ENCODE measurements at regions not wholly inside any gene's neighbourhood (a gene's known extent, or its start where the extent isn't known, plus 50 kb on each side); places are given as distances from the start of the nearest gene placed in this dataset.

DNA sequence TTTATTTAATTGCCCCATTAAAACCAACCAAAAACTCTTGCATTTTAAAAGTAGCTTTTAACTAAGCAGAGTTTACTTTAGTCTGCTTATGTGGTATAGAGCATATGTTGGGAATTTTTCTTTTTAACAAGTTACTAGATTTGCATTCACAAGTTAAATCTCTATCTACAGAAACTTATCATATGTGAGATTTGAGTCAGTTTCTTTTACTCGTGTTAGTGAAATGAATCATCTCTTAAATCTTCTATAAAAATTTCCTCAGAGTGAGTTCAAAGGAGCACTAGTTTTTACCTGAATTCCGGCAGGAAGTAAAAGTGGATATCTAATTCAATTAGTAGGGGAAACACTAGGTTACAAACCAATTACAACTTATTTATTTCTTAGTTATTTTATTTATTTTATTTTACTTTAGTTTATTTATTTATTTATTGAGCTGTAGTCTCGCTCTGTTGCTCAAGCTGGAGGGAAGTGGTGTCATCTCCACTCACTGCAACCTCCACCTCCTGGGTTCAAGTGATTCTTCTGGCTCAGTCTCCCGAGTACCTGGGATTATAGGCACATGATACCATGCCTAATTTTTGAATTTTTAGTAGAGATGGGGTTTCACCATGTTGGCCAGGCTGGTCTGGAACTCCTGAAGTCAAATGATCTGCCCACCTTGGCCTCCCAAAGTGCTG lies 1609.6 kb upstream of the B3GALT2 start:
- H3K9me3 ChIP-seq = no peaks in the 10 kb centered on the region
- ATAC-seq (no peak), DNase-seq (no peak)
- no peak for TF ChIP-seq POLR2A (IDR thresholded peaks at IDR 0.05)
- TF ChIP-seq, protein P1, sequence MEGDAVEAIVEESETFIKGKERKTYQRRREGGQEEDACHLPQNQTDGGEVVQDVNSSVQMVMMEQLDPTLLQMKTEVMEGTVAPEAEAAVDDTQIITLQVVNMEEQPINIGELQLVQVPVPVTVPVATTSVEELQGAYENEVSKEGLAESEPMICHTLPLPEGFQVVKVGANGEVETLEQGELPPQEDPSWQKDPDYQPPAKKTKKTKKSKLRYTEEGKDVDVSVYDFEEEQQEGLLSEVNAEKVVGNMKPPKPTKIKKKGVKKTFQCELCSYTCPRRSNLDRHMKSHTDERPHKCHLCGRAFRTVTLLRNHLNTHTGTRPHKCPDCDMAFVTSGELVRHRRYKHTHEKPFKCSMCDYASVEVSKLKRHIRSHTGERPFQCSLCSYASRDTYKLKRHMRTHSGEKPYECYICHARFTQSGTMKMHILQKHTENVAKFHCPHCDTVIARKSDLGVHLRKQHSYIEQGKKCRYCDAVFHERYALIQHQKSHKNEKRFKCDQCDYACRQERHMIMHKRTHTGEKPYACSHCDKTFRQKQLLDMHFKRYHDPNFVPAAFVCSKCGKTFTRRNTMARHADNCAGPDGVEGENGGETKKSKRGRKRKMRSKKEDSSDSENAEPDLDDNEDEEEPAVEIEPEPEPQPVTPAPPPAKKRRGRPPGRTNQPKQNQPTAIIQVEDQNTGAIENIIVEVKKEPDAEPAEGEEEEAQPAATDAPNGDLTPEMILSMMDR (IDR thresholded peaks at IDR 0.05) = no peak
- 74 to 82% (median 78%) methylated on average over 4 of the region's 4 CpGs for WGBS, 4 donors
- intact Hi-C loops (cut with DNase I) = no loop called here
- no peaks in the 10 kb centered on the region for H3K4me1 ChIP-seq
- no peaks in the 10 kb centered on the region for H3K36me3 ChIP-seq
- H3K27ac ChIP-seq = no peak overlapping the region
- H3K4me3 ChIP-seq = no peak overlapping the region
- H3K27me3 ChIP-seq = no peaks in the 10 kb centered on the region

DNA sequence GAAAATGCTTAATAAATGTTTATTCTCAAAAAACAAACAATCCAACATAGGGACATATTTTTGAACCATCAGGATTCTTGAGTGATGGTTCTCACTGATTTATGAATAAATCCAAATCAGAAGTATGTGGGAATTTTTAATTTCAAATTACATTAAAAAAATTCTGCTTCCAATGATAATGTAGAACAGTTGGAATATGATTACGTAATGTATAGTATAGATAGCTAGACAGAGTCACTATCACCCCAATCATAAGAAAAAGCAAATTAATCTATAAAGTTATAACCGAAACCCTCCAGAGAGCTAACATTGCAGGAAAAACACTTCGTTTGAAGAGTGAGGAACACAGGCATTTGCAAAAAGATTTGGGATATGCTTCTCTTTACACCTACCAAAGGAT lies 1600.6 kb upstream of the B3GALT2 start:
- H3K27me3 ChIP-seq = no peaks in the 10 kb centered on the region
- H3K4me1 ChIP-seq = no peaks in the 10 kb centered on the region
- no peaks in the 10 kb centered on the region for H3K36me3 ChIP-seq
- ATAC-seq (no peak), DNase-seq (no peak)
- H3K27ac ChIP-seq = no peak overlapping the region
- no peaks in the 10 kb centered on the region for H3K9me3 ChIP-seq
- intact Hi-C loops (cut with DNase I) = no loop called here
- 78 to 85% (median 84%) methylated on average over 3 of the region's 3 CpGs for WGBS, 4 donors
- no peak overlapping the region for H3K4me3 ChIP-seq
- TF ChIP-seq, protein P1 (IDR thresholded peaks at IDR 0.05) = no peak
- no peak for TF ChIP-seq POLR2A (IDR thresholded peaks at IDR 0.05)

DNA sequence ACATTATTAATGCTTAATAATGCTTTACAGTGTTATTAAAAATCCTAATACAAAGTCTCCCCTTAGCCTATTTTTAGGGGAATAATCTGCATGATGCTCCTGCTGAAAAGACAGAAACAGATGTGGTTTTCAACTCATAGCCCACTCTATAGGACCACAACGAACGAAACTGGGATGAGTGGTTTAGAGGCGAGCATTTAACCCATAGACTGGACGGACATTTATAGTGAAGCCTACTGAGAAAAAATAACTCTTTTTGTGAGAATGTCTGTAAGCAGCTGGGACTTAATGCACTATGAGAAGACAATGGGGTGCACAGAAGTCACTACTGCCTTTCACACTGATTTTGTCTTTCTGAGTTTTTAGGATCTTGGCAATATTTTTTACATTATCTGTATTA lies 1599.6 kb upstream of the B3GALT2 start:
- H3K27ac ChIP-seq = no peak overlapping the region
- H3K36me3 ChIP-seq = no peaks in the 10 kb centered on the region
- 86 to 92% (median 88%) methylated on average over 4 of the region's 4 CpGs for WGBS, 4 donors
- no peak overlapping the region for H3K4me3 ChIP-seq
- H3K4me1 ChIP-seq = no peaks in the 10 kb centered on the region
- DNase-seq = no peak
- intact Hi-C loops (cut with DNase I) = no loop called here
- no peaks in the 10 kb centered on the region for H3K9me3 ChIP-seq
- H3K27me3 ChIP-seq = no peaks in the 10 kb centered on the region
- TF ChIP-seq, protein P1 (IDR thresholded peaks at IDR 0.05) = no peak
- TF ChIP-seq POLR2A (IDR thresholded peaks at IDR 0.05) = no peak
- ATAC-seq = no peak

DNA sequence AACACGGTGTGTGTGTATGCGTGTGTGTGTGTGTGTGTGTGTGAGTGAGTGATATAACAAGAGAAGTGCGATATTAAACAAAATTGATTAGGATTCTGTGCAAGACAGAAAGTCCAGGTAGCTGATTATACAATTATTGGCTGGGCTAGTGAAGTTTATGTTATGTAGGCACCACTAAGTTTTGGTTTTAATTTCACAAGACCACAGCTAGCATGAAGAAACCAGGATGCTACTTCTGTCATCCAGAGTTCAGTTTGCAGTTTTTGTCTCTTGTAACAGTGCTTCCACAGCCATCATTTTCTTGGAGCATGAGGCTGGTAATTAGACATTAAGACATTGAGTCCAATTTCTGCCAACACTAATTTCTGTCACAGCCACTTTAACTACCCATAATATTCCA lies 1590.2 kb upstream of the B3GALT2 start:
- TF ChIP-seq, protein P1 (IDR thresholded peaks at IDR 0.05) = no peak
- no peak for TF ChIP-seq POLR2A (IDR thresholded peaks at IDR 0.05)
- Histone ChIP-seq H3K36me3 (no peaks in the 10 kb centered on the region), H3K9me3 (peaks cover 0 to 4% (median 0%) of the 10 kb centered on the region in 12 donors), H3K27ac (no peak overlapping the region), H3K4me1 (no peaks in the 10 kb centered on the region), H3K4me3 (no peak overlapping the region), H3K27me3 (peaks cover 0 to 3% (median 0%) of the 10 kb centered on the region in 9 donors)
- 76 to 87% (median 81%) methylated on average over 3 of the region's 3 CpGs for WGBS, 4 donors
- ATAC-seq (no peak), DNase-seq (no peak)
- intact Hi-C loops (cut with DNase I) = no loop called here

Data from heart left ventricle (tissue), 16 donors.